Loucy (cell line): ENCODE measurements at regions not wholly inside any gene's neighbourhood (a gene's known extent, or its start where the extent isn't known, plus 50 kb on each side); places are given as distances from the start of the nearest gene placed in this dataset.

Experiments
- EZH2phosphoT487 ChIP-seq: fragments of 200-600 bp; IDR thresholded peaks from 2 replicates; pipeline ENCODE4 v1.6.1; 2018; ENCODE audit warnings: antibody characterized with exemption, mild to moderate bottlenecking, moderate library complexity, borderline replicate concordance
- TF ChIP-seq, protein P1 (sequence below): fragments of 200-600 bp; sonication (generic); conservative IDR thresholded peaks from 2 replicates; pipeline ENCODE4 v1.5.1; 2014; ENCODE audit warnings: mild to moderate bottlenecking, antibody characterized with exemption, low read length

DNA sequence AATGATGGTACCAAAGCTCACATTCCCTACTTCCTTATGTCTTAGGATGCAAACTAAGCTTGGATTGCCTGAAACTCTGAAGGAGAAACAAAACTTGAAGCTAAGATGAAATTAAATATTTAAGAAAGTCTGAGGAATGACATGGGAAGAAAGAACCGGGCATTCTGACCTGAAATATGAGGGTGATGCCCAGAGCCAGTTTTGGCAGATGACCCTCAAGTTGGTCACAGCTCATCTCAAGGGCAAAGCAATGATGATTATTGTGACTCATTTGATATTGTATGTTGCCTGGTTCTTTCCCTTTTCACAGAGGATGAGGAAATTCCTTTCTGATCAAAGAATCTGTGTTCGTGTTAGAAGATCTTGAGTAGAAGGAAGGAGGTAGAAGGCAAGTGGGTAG lies 96.0 kb upstream of the NHS start:
- TF ChIP-seq, protein P1, sequence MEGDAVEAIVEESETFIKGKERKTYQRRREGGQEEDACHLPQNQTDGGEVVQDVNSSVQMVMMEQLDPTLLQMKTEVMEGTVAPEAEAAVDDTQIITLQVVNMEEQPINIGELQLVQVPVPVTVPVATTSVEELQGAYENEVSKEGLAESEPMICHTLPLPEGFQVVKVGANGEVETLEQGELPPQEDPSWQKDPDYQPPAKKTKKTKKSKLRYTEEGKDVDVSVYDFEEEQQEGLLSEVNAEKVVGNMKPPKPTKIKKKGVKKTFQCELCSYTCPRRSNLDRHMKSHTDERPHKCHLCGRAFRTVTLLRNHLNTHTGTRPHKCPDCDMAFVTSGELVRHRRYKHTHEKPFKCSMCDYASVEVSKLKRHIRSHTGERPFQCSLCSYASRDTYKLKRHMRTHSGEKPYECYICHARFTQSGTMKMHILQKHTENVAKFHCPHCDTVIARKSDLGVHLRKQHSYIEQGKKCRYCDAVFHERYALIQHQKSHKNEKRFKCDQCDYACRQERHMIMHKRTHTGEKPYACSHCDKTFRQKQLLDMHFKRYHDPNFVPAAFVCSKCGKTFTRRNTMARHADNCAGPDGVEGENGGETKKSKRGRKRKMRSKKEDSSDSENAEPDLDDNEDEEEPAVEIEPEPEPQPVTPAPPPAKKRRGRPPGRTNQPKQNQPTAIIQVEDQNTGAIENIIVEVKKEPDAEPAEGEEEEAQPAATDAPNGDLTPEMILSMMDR: no peak
- TF ChIP-seq EZH2phosphoT487: no peak
